HG03354 (cell line): ENCODE measurements at regions not wholly inside any gene's neighbourhood (a gene's known extent, or its start where the extent isn't known, plus 50 kb on each side); places are given as distances from the start of the nearest gene placed in this dataset.
"Not testable (repeated sequence)": the region's sequence is repeated elsewhere in the genome, so short reads cannot be mapped to it uniquely, and the experiment has no call there.

Experiments
- ATAC-seq: cut with Tn5 transposase; IDR thresholded peaks from one replicate; pipeline ENCODE4 v1.9.1; 2021; ENCODE audit warnings: mild to moderate bottlenecking; ENCODE audit not compliant: unreplicated experiment, poor library complexity, severe bottlenecking

DNA sequence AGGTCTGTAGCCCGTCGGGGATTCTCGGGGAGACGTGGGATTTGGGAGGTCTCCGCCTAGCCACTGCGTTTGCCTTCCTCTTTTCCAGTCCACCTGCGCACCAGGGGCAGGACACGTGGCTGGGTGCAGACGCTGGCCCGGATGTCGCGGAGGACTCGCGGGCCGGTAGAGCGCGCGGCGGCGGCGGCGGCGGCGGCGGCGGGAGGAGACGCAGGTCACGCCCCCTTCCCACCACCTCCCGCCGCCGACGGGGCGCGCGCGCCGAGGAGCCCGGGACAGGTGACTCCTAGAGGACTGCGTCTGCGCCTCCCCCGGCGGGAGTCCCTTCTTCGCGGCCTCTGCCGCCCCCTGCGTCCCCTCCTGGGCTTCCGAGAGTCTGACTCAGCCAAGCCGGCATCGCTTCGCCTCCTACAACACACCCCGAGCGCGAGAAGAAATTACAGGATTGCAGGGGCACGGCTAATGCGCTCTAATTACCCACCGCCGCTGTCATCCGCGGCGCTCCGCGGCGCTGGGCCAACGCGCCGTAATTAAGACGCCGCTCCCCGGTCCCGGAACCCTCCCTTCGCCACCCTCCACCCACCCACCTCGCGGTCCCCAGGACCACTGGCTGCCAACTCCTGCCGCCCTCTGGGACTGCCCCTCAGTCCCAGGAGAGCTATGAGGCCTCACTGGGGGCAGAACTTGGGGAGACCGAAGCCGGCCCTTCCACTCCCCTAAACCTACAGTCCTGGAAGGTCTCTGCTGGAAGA is 124.5 kb downstream of the MRPL14 start:
- ATAC-seq, result peak; percentile 43

DNA sequence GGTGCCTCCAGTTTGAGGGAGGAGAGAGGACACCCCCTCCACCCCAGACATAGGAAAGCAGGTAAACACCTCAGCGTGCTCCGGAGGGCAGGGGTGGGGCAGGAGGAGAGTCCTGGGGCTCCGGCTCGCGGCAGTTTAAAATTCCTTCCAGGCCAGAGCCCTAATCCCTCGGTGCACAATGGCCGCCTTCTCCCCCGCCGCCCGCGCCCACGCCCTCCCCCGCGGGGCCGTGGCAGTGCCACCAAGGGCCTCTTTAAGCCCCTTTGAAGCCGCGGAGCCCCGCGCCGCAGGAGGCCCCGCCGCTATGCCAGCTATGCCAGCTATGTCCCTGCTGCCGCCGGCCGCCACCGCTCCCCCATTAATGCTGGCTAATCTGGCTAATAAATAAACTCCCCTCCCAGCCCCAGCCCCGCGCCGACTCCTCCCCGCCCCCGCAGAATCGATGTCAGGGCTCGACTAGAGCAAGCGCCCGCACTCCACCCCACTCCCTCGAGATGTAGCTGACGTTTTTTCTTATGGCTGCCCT is 125.1 kb downstream of the MRPL14 start:
- ATAC-seq, result peak; percentile 26

DNA sequence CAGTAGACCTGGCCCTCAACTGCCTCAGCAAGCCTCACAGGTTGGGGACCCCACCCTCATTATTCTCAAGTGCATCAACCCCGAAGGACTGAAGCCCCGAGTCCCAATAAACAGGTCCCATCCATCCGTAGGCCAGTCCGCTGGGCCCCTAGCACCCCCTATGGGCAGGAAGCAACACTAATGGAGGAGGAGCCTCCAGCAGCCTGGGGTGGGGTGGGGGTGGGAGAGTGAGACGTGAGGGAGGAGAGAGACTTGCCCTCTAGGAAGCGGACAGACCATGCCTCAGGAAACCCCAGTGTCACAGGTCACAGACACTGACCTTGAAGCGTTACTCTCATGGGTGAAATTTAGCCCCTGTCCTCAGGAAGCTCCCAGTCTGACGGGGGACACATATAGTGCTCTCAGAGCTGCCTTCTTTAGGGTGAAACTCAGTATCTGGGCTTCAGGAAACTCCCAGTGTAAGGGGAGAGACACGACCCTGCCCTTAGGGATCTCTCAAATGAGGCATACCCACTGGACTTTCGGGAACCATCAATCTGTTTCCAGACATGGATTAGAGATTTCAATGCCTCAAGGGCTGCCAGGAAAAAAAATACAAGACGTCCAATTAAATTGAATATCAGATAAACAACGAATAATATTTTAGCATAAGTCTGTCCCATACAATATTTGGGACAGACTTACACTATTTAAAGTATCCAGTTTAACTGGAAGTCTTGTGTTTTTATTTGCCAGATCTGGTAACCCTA is 125.8 kb downstream of the MRPL14 start:
- no peak for ATAC-seq

DNA sequence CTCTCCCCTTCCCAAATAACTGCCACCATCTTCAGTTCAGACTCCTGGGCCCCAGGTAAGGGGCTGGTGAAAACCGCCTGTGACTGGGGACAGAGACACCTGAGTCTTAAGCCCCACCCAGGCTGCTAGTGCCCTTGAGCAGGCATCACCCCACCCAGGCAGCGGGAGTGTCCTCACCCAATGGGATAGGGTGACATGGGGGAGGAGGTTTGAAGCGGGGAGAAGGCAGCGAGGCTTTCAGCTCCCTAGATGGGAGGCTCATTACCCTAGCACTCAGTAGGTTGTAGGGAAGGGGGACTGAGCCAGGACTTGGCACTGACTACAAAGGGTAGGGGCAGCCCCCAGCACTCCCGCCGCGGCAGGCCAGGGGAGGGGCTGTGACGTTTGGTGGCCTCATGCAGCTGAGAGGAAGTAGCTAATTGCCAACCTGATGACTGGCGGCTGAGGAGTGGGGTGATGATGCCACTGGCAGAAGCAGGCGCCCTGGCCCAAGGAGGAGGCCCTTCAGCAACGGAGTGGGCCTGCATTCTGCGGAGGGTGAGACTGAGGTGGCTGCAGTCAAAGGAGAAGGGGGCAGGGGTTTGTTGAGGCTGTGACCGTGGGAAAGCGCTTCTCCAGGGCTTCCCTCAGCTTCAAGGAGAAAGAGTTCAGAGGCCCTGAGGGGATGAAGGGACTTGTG is 126.9 kb downstream of the MRPL14 start:
- ATAC-seq, result no peak

DNA sequence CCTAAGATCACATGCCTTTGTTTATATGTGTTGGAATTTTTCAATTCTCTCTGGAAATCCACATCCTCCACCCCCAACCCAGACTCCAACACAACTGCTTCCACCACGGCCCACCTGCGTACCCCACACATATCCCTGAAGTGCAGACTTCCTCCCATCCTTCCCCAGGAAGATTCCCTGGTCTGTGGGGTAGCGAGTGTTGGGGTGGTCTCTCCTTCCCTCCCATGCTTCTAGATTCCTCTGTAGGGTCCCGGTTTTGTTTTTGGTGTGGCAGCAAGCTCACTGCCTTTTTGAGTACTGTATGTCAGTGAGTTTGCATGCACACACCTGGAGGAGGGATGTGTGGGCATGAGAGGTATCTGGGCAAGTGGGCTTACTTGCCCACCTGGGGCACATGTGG is 127.6 kb downstream of the MRPL14 start:
- no peak for ATAC-seq

DNA sequence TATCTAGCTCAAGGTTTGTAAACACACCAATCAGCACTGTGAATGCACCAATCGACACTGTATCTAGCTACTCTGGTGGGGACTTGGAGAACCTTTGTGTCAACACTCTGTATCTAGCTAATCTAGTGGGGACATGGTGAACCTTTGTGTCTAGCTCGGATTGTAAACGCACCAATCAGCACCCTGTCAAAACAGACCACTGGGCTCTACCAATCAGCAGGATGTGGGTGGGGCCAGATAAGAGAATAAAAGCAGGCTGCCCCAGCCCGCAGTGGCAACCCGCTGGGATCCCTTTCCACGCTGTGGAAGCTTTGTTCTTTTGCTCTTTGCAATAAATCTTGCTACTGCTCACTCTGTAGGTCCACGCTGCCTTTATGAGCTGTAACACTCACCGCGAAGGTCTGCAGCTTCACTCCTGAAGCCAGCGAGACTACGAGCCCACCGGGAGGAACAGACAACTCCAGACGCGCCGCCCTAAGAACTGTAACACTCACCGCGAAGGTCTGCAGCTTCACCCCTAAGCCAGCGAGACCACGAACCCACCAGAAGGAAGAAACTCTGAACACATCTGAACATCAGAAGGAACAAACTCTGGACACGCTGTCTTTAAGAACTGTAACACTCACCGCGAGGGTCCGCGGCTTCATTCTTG is 128.5 kb downstream of the MRPL14 start:
- not testable (repeated sequence) for ATAC-seq

DNA sequence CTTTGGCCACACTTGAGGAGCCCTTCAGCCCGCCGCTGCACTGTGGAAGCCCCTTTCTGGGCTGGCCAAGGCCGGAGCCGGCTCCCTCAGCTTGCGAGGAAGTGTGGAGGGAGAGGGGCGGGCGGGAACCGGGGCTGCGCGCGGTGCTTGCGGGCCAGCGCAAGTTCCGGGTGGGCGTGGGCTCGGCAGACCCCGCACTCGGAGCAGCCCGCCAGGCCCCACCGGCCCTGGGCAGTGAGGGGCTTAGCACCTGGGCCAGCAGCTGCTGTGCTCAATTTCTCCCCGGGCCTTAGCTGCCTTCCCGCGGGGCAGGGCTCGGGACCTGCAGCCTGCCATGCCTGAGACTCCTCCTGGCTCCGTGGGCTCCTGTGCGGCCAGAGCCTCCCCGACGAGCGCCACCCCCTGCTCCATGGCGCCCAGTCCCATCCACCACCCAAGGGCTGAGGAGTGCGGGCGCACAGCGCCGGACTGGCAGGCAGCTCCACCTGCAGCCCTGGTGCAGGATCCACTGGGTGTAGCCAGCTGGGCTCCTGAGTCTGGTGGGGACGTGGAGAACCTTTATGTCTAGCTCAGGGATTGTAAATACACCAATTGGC is 129.2 kb downstream of the MRPL14 start:
- ATAC-seq, result not testable (repeated sequence)

DNA sequence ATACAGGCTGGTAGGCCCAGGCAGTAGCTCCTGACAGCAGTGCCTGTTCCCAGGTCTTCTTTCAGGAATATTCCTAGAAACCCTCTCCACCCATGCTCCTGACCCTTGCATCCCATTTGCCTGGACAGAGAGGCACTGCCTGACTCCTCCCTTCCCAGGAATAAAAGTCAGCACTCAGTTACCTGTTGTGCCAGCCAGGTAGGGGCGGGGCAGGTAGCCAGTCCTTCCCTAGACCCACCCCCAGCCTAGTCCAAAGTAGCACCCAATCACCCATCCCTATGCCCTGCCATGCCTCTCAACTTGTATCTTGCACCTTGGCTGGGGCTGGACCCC is 129.9 kb downstream of the MRPL14 start:
- ATAC-seq, result no peak

DNA sequence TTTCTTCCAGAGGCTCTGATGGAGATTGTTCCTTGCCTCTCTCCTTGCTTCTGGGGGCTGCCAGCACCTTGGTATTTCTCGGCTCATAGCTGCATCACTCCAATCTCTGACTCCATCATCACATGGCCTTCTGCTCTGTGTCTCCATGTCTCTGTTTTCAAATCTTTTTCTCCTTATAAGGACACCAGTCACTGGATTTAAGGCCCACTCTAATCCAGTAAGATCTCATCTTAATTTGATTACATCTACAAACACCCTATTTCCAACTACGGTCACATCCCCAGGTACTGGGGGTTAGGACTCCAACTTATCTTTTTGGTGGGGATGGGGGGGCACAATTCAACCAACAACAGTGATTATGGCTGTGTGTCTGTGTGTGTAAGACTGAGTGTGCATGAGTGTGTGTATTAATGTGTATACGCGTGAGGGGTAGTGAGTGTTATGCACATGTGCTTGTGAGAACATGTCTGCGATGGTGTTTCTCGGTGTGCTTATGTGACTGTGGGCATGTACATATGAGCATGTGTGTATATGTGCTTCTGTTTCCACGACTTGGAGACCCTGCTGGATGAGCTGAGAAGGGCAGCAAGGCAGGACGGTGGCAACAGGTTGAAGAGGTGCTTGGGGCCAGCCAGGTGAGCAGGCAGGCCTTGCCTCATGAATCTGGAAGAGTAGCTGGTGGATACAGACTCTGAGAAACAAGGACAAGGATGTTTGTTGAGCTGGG is 130.5 kb downstream of the MRPL14 start:
- no peak for ATAC-seq

DNA sequence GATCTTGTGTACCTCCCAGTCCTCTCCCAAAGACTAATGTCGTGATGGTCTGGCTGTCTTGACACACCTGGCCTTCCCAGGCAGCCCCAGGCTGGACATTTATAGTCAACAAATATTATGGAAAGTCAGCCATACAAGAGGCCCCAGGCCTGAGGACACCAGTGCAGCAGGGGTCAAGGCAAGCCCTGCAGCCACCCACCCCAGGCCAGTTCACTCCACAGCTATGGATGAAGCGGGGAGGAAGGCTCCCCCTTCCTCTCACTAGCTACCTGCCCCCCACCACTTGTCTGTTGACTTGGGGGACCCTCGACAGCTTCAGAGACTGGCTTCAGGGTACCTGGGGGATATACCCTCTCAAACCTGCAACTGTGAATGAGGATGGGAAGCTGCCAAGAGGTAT is 132.1 kb downstream of the MRPL14 start:
- ATAC-seq, result no peak

DNA sequence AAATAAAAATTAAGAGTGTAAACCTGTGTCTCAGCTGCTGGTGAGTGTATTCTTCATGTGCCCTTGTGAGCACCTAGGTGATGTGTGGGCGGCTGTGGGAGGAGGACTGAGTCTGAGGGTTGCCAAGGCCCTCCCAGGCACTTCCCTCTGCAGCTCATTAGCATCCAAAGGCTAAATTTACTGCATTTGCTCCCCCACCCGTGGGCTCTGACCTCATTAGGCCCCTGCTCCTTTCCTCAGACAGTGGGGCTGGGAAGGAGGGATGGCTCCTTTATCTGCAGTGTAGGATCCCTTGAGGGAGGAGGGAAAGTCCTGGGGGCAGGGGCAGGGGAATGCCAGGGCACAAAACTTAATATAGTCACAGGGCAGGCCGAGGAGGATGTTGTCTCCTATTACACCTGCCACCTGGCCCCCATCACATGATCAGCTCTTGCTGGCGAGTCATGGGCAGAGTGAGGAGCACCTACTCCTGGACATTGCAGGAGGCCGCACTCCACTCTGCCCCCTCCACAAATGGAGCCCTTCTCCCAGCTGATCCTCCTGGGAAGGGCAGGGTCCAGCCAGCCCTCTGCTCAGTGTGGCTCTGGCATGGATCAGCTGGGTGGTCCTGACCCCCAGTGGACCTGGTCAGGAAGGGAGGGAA is 133.2 kb downstream of the MRPL14 start:
- ATAC-seq, result no peak

DNA sequence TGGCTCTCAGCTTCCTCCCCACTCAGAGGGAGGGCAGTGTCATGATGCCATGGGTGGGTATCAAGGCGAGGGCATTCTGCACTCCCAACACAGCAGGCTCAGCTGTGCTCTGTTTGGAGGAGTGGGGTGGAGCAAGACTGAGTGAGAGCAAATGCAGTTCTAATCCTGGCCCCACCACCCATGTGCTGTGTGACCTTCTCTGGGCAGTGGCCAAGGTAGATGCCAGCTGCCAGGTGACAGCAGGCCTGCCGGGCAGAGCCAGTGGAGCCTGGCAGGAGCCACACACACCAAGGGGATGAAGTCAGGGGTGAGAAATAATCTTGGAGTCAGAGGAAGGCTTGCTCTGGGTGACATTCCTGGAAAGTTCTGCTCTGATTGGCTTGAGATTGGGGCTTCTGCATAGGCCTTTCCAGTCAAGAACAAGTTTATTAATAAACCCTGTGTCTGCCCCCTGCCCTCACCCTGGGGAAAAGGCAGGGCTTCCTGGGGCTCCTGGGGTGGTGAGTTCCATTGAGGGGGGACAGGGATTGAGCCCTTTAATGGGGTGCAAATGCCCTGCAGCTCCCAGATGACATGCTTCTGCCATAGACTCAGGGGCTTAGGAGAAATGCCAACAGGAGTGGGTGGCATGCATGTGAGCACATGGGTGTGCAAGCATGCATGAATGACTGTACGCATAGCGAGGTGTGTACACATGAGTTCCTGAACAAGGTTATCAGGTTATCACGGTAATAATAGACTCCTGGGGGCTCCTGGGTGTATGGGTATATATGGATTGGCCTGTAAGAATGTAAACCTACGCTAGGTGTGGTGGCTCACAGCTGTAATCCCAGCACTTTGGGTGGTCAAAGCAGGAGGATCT is 134.2 kb downstream of the MRPL14 start:
- ATAC-seq, result no peak

DNA sequence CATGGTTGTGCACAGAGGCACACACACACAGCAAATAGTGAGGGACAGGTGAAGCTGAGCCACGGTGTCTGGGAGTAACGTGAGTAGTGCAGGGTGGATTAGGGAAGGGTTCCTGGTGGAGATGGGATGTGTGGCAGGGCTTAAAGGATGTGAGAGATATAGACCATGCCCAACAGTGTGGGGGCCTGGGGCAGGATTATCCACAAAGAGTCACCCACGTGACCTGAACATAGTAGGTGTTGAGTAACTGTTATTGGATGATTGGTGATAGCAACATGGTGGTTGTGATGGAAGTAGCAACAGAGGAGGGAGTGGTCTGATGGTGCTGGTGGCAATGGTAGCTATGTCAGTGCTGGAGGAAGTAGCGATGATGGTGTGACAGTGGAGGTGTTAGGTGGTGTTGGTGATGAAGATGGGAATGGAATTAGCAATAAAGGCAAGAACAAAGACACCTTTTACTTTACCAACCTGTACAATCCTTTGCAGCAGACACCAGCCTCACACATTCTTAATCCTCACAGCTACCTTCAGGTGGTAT is 135.1 kb downstream of the MRPL14 start:
- ATAC-seq, result no peak

DNA sequence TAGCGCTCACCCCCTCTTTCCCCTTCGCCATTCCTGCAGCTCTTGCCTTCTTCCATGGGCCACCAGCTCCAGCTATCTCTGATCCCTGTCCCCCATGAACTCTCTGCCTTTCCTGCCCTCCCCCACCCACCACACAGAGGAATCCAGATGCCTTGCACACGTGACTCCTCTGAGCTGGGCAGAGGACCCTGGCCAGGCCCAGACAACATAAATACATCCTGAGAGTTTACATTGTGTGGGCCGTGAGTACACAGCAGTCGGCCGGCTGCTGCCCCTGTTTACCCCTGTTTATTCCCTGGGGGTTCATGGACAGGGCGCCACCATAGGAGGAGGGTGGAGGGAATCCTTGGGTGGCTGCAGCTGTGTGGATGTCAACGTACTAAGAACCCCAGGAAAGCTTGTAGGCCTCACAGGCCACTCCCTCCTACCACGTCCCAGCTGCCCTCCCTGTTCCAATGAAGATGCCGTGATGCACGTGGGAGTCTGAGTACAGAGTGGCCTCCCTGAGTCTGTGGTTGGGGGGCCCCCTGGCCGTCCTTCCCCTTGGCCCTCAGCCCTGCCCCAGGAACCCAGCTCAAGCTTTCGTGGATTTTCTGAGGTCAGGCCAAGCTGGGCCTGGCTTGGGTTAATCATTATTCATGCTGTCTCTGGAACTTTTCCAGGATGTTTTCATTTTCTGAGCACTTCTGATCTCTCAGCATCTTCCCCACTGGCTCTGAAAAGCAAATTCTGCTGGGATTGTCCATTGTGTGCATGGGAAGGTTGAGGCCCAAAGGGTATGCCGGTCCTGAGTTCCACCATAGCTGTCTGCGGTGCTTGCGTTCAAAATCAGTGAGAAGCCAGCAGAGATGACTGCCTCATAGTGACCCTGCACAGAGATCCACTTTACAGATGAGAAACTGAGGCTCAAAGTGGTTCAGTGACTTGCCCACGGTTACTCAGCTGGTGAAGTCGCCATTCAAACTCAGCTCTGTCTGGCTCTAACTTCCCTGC is 136.3 kb downstream of the MRPL14 start:
- no peak for ATAC-seq

DNA sequence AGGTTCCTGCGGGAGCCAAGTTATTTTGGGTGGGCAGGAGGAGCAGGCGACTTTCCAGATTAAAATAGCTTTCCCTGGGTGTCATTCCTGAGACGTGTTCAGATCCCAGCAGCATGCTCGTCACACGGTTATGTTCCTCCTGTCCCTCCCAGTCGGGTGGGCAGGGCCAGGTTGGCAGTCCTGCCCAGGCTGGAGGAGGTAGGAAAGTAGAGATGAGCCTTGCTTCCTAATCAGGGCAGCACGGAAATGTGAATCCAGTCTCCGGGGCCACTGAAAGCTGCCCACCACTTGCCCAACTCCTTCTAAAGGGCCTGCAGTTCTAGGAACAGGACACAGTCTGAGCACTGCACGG is 137.0 kb downstream of the MRPL14 start:
- ATAC-seq, result no peak

DNA sequence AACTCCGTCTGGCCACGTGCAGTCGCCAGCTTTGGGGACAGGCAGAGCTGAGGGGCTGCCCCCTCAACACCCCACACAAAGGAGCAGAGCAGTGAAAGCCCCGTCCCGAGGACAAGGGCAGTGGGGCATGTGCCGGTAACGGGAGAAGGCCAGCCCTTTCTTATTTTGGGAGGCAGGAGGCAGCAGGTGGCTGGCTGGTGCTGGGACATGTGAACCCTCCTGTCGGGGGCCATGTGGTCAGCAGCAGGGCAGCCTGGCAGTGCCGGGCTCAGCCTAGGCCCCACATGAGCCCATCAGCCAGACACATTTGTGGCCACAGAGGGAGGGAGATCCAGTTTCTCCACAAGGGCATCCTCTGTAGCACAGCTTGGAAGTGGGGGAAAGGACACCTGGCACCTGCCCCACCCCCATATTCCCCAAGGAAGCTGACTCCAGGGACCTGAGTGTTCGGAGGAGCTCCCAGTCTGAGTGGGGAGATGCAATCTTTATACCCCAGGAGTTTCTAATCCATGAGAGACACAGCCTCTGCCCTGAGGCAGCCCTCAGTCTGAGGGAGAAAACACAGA is 137.6 kb downstream of the MRPL14 start:
- no peak for ATAC-seq
